CD14-positive monocyte (primary cell): ENCODE measurements at regions not wholly inside any gene's neighbourhood (a gene's known extent, or its start where the extent isn't known, plus 50 kb on each side); places are given as distances from the start of the nearest gene placed in this dataset.
"Not testable (repeated sequence)": the region's sequence is repeated elsewhere in the genome, so short reads cannot be mapped to it uniquely, and the experiment has no call there.

Experiments
- DNase-seq, 3 donors: peaks; one replicate each; pipeline ENCODE4 v3.0.0-alpha.2; 2011 to 2022
- H2AFZ ChIP-seq: 2 replicates; pipeline ENCODE4 v1.6.0; 2012; ENCODE audit warnings: mild to moderate bottlenecking, low read depth, low read length, inconsistent platforms; ENCODE audit not compliant: insufficient read depth, poor library complexity, severe bottlenecking
- H3K27ac ChIP-seq, 2 donors: 1 replicate in 1 of 2; 2 replicates in 1 of 2; pipeline ENCODE4 v1.5.1; 2012 to 2013; ENCODE audit warnings: low read length in 2 of 2, control low read depth in 1 of 2, inconsistent platforms in 1 of 2, low read depth in 1 of 2, mild to moderate bottlenecking in 1 of 2
- H3K27me3 ChIP-seq, 2 donors: one replicate each; pipeline versions ENCODE4 v1.6.0 to v1.6.1; 2011 to 2013; ENCODE audit warnings: low read length in 2 of 2; ENCODE audit not compliant: control insufficient read depth in 2 of 2, insufficient read depth in 2 of 2
- H3K36me3 ChIP-seq, 2 donors: replicated peaks in 1 of 2; 1 replicate in 1 of 2; 2 replicates in 1 of 2; pipeline versions ENCODE4 v1.5.1 to v1.6.1; 2012 to 2013; ENCODE audit warnings: low read length in 2 of 2, control low read depth in 1 of 2, inconsistent platforms in 1 of 2, mild to moderate bottlenecking in 1 of 2; ENCODE audit not compliant: insufficient read depth in 2 of 2, control insufficient read depth in 1 of 2
- H3K4me1 ChIP-seq, 2 donors: 1 replicate in 1 of 2; 2 replicates in 1 of 2; pipeline versions ENCODE4 v1.5.1 to v1.6.1; 2012 to 2013; ENCODE audit warnings: low read length in 2 of 2, control low read depth in 1 of 2, inconsistent platforms in 1 of 2, mild to moderate bottlenecking in 1 of 2, moderate library complexity in 1 of 2; ENCODE audit not compliant: insufficient read depth in 2 of 2, control insufficient read depth in 1 of 2
- H3K4me2 ChIP-seq: replicated peaks from 2 replicates; pipeline ENCODE3; 2012; ENCODE audit warnings: low read length, moderate library complexity, mild to moderate bottlenecking; ENCODE audit not compliant: poor library complexity, severe bottlenecking; ENCODE audit errors: extremely low read depth
- H3K4me3 ChIP-seq, 3 experiments: fragments of 200-600 bp in 1 of 3; sonication (generic) in 1 of 3; replicated peaks in 1 of 3; 1 replicate in 2 of 3; 2 replicates in 1 of 3; pipeline ENCODE4 v1.5.1; 2011 to 2013; ENCODE audit warnings: low read length in 3 of 3, mild to moderate bottlenecking in 3 of 3, control low read depth in 2 of 3, low read depth in 2 of 3, inconsistent platforms in 1 of 3, moderate library complexity in 1 of 3
- H3K79me2 ChIP-seq: 2 replicates; pipeline ENCODE4 v1.6.0; 2012; ENCODE audit warnings: mild to moderate bottlenecking, control low read depth, inconsistent platforms, low read length, moderate library complexity; ENCODE audit not compliant: insufficient read depth
- H3K9ac ChIP-seq: 2 replicates; pipeline ENCODE4 v1.6.0; 2017; ENCODE audit warnings: low read length, mild to moderate bottlenecking; ENCODE audit not compliant: insufficient read depth, poor library complexity, severe bottlenecking
- H3K9me3 ChIP-seq, 2 donors: replicated peaks in 1 of 2; 1 replicate in 1 of 2; 2 replicates in 1 of 2; pipeline versions ENCODE4 v1.5.1 to v1.6.1; 2012 to 2013; ENCODE audit warnings: low read length in 2 of 2, control low read depth in 1 of 2; ENCODE audit not compliant: control insufficient read depth in 1 of 2, insufficient read depth in 1 of 2
- H4K20me1 ChIP-seq: 2 replicates; pipeline ENCODE4 v1.6.0; 2012; ENCODE audit warnings: mild to moderate bottlenecking, low read length, control low read depth, moderate library complexity; ENCODE audit not compliant: insufficient read depth
- H3K27ac Mint-ChIP-seq, 7 donors: one replicate each; pipeline ENCODE4 v1.8.0; 2020; ENCODE audit warnings: mild to moderate bottlenecking in 7 of 7, mixed read lengths in 7 of 7, moderate library complexity in 6 of 7, inconsistent platforms in 2 of 7
- H3K27me3 Mint-ChIP-seq, 3 donors: one replicate each; pipeline ENCODE4 v1.8.0; 2021 to 2022; ENCODE audit warnings: low read depth in 3 of 3, mild to moderate bottlenecking in 3 of 3, mixed read lengths in 3 of 3, moderate library complexity in 3 of 3, inconsistent platforms in 1 of 3
- H3K36me3 Mint-ChIP-seq, 2 donors: one replicate each; pipeline ENCODE4 v1.8.0; 2020; ENCODE audit warnings: mixed read lengths in 2 of 2, inconsistent platforms in 1 of 2, mild to moderate bottlenecking in 1 of 2
- H3K4me1 Mint-ChIP-seq: one replicate; pipeline ENCODE4 v1.8.0; 2020; ENCODE audit warnings: mild to moderate bottlenecking, mixed read lengths
- H3K4me3 Mint-ChIP-seq, 2 donors: one replicate each; pipeline ENCODE4 v1.8.0; 2020; ENCODE audit warnings: mild to moderate bottlenecking in 2 of 2, mixed read lengths in 2 of 2, moderate library complexity in 1 of 2
- H3K9me3 Mint-ChIP-seq, 7 donors: one replicate each; pipeline ENCODE4 v1.8.0; 2020 to 2022; ENCODE audit warnings: mixed read lengths in 7 of 7, mild to moderate bottlenecking in 6 of 7, moderate library complexity in 6 of 7, inconsistent platforms in 2 of 7
- CTCF ChIP-seq: fragments of 200-600 bp; IDR thresholded peaks from one replicate; pipeline ENCODE4 v1.8.0; 2022; ENCODE audit warnings: antibody characterized with exemption, mild to moderate bottlenecking
- whole genome bisulfite sequencing: methylation state at CpG from one replicate; pipeline ENCODE4 v1.1.5; 2013; ENCODE audit warnings: missing lambda C conversion rate; ENCODE audit not compliant: insufficient coverage; 5-methylcytosine and 5-hydroxymethylcytosine counted together
- intact Hi-C, 2 donors: fragments of 100-400 bp; cut with micrococcal nuclease; formaldehyde crosslinking; loops; one replicate each; pipeline versions ENCODE4 v1.15.0 to v1.15.1; 2023

GRCh38 chr15:29978411-29979382 is 104.1 kb upstream of the GOLGA8J start:
- no peak overlapping the region for H3K4me3 Mint-ChIP-seq
- 100% methylated on average over 3 of the region's 8 CpGs for WGBS

GRCh38 chr15:29974056-29974455 is 108.7 kb upstream of the GOLGA8J start:
- peaks cover 0 to 14% of the 10 kb centered on the region in 2 donors for H3K9me3 ChIP-seq
- H3K36me3 ChIP-seq, H3K79me2 ChIP-seq, H3K27ac Mint-ChIP-seq, H3K4me2 ChIP-seq, DNase-seq, H3K4me3 Mint-ChIP-seq, H4K20me1 ChIP-seq, H3K4me1 ChIP-seq, H3K4me3 ChIP-seq, H3K36me3 Mint-ChIP-seq, H3K9ac ChIP-seq, H3K27ac ChIP-seq, H3K4me1 Mint-ChIP-seq, intact Hi-C loops, H2AFZ ChIP-seq: not testable (repeated sequence)
- peaks cover 32 to 36% of the 10 kb centered on the region in 2 donors for H3K27me3 ChIP-seq
- Mint-ChIP-seq H3K27me3 (peaks cover 26 to 49% (median 41%) of the 10 kb centered on the region in 3 donors), H3K9me3 (peaks cover 0 to 15% (median 6%) of the 10 kb centered on the region in 7 donors)
- WGBS: no CpG with 5 or more reads among the region's 4 CpGs

More at GRCh38 chr15:29978411-29979382, 104.1 kb upstream of the GOLGA8J start:
- no peaks in the 10 kb centered on the region for H3K79me2 ChIP-seq
- peaks cover 0 to 9% (median 0%) of the 10 kb centered on the region in 7 donors for H3K9me3 Mint-ChIP-seq
- intact Hi-C loops: no loop called here
- H3K27ac Mint-ChIP-seq: no peak overlapping the region
- H3K36me3 Mint-ChIP-seq: no peaks in the 10 kb centered on the region
- DNase-seq: no peak
- no peak overlapping the region for H3K4me3 ChIP-seq
- H4K20me1 ChIP-seq: no peaks in the 10 kb centered on the region
- no peak overlapping the region for H3K4me2 ChIP-seq
- H3K27me3 ChIP-seq: no peaks in the 10 kb centered on the region
- H3K36me3 ChIP-seq: no peaks in the 10 kb centered on the region
- H2AFZ ChIP-seq: no peak overlapping the region
- H3K4me1 Mint-ChIP-seq: no peaks in the 10 kb centered on the region
- no peaks in the 10 kb centered on the region for H3K4me1 ChIP-seq
- no peak for TF ChIP-seq CTCF
- no peak overlapping the region for H3K9ac ChIP-seq
- H3K27ac ChIP-seq: no peak overlapping the region
- H3K9me3 ChIP-seq: no peaks in the 10 kb centered on the region
- H3K27me3 Mint-ChIP-seq: peaks cover 2 to 12% (median 8%) of the 10 kb centered on the region in 3 donors
